ENCODE measurements at regions not wholly inside any gene's neighbourhood (a gene's known extent, or its start where the extent isn't known, plus 50 kb on each side); places are given as distances from the start of the nearest gene placed in this dataset.

GRCh38 chr6:104356197-104356596 is 503.5 kb downstream of the HACE1 start (continued):
- TF ChIP-seq MXI1 (IDR thresholded peaks at IDR 0.05; ENCODE audit: low read depth, low read length) (no peak), NFIC (IDR thresholded peaks at IDR 0.05; ENCODE audit: borderline replicate concordance) (no peak), JUND (IDR thresholded peaks at IDR 0.05) (no peak), TCF12 (IDR thresholded peaks at IDR 0.05) (no peak), SMC3 (IDR thresholded peaks at IDR 0.05; ENCODE audit: low read depth, low read length) (no peak), FOSL2 (IDR thresholded peaks at IDR 0.05; ENCODE audit: borderline replicate concordance, low read depth) (no peak)

- H3K27ac ChIP-seq (ENCODE audit: low read depth in 2 of 2, low read length in 1 of 2), result no peak overlapping the region
- CTCF ChIA-PET, result no interaction called here
- H3K79me2 ChIP-seq (ENCODE audit: insufficient read depth), result no peaks in the 10 kb centered on the region
- H3K36me3 ChIP-seq (replicated peaks in 1 of 2; ENCODE audit: control insufficient read depth in 1 of 2, insufficient read depth in 2 of 2, low read length in 1 of 2), result no peaks in the 10 kb centered on the region
- DNase-seq, result no peak
- H3K9ac ChIP-seq, result no peak overlapping the region
- no peaks in the 10 kb centered on the region; a peak in 1 of 4 replicates for H3K4me1 ChIP-seq (ENCODE audit: control insufficient read depth in 1 of 2, insufficient read depth in 2 of 2, low read depth in 1 of 2, low read length in 1 of 2)
- H3K27me3 ChIP-seq (ENCODE audit: insufficient read depth), result no peaks in the 10 kb centered on the region
- TF ChIP-seq JUND (IDR thresholded peaks at IDR 0.05) (no peak), USF2 (IDR thresholded peaks at IDR 0.05; ENCODE audit: borderline replicate concordance, low read depth, low read length) (no peak), EZH2phosphoT487 (IDR thresholded peaks at IDR 0.05; ENCODE audit: borderline replicate concordance, low read depth) (no peak), RXRA (IDR thresholded peaks at IDR 0.05; ENCODE audit: borderline replicate concordance, low read depth) (no peak), MAX (IDR thresholded peaks at IDR 0.05; ENCODE audit: low read depth) (no peak), FOSL2 (IDR thresholded peaks at IDR 0.05; ENCODE audit: borderline replicate concordance, low read depth) (no peak), ZBTB33 (IDR thresholded peaks at IDR 0.05; ENCODE audit: borderline replicate concordance, low read depth) (no peak), SMC3 (IDR thresholded peaks at IDR 0.05; ENCODE audit: low read depth, low read length) (no peak), FOXM1 (IDR thresholded peaks at IDR 0.05; ENCODE audit: low read depth) (no peak), GATA2 (CRISPR knock-in tag; IDR thresholded peaks at IDR 0.05) (no peak), RFX5 (IDR thresholded peaks at IDR 0.05; ENCODE audit: low read length) (no peak)
- H3K4me2 ChIP-seq, result no peak overlapping the region
- no peaks in the 10 kb centered on the region for H3K9me3 ChIP-seq
- POLR2A ChIA-PET, result no interaction called here
- H4K20me1 ChIP-seq (ENCODE audit: insufficient read depth), result no peaks in the 10 kb centered on the region
- H2AFZ ChIP-seq (ENCODE audit: low read depth), result no peak overlapping the region
- H3K9me2 ChIP-seq, result no peaks in the 10 kb centered on the region
- WGBS (ENCODE audit: low lambda C conversion rate), result 53% methylated on average over 4 of the region's 4 CpGs
- no peak overlapping the region for H3K4me3 ChIP-seq (ENCODE audit: low read depth in 2 of 2, low read length in 1 of 2)
- H3F3A ChIP-seq (replicated peaks; ENCODE audit: insufficient read depth), result no peaks in the 10 kb centered on the region
These were observed 510.5 kb downstream of the HACE1 start for GRCh38 chr6:104349191-104349590.

GRCh38 chr6:104344223-104344622 is 515.5 kb downstream of the HACE1 start:
- Histone ChIP-seq H3K4me2 (no peak overlapping the region), H3K79me2 (ENCODE audit: insufficient read depth) (no peaks in the 10 kb centered on the region), H3K27me3 (ENCODE audit: insufficient read depth) (no peaks in the 10 kb centered on the region), H3K36me3 (replicated peaks in 1 of 2; ENCODE audit: control insufficient read depth in 1 of 2, insufficient read depth in 2 of 2, low read length in 1 of 2) (no peaks in the 10 kb centered on the region), H3K4me3 (ENCODE audit: low read depth in 2 of 2, low read length in 1 of 2) (no peak overlapping the region), H3F3A (replicated peaks; ENCODE audit: insufficient read depth) (no peaks in the 10 kb centered on the region), H3K9ac (no peak overlapping the region), H2AFZ (ENCODE audit: low read depth) (no peak overlapping the region), H4K20me1 (ENCODE audit: insufficient read depth) (no peaks in the 10 kb centered on the region), H3K9me2 (no peaks in the 10 kb centered on the region), H3K4me1 (ENCODE audit: control insufficient read depth in 1 of 2, insufficient read depth in 2 of 2, low read depth in 1 of 2, low read length in 1 of 2) (no peaks in the 10 kb centered on the region), H3K27ac (ENCODE audit: low read depth in 2 of 2, low read length in 1 of 2) (no peak overlapping the region), H3K9me3 (no peaks in the 10 kb centered on the region)
- DNase-seq, result no peak
- 17% methylated on average over 2 of the region's 2 CpGs for WGBS (ENCODE audit: low lambda C conversion rate)
- TF ChIP-seq JUND (IDR thresholded peaks at IDR 0.05), result no peak
- ChIA-PET POLR2A (no interaction called here), CTCF (interaction anchor here (1.6 kb wide), 1 partner anchor 9 kb away, joined by 4 read pairs; no protein-coding TSS in a partner anchor)
